ENCODE measurements at regions not wholly inside any gene's neighbourhood (a gene's known extent, or its start where the extent isn't known, plus 50 kb on each side); places are given as distances from the start of the nearest gene placed in this dataset.
"Not testable (repeated sequence)": the region's sequence is repeated elsewhere in the genome, so short reads cannot be mapped to it uniquely, and the experiment has no call there.

DNA sequence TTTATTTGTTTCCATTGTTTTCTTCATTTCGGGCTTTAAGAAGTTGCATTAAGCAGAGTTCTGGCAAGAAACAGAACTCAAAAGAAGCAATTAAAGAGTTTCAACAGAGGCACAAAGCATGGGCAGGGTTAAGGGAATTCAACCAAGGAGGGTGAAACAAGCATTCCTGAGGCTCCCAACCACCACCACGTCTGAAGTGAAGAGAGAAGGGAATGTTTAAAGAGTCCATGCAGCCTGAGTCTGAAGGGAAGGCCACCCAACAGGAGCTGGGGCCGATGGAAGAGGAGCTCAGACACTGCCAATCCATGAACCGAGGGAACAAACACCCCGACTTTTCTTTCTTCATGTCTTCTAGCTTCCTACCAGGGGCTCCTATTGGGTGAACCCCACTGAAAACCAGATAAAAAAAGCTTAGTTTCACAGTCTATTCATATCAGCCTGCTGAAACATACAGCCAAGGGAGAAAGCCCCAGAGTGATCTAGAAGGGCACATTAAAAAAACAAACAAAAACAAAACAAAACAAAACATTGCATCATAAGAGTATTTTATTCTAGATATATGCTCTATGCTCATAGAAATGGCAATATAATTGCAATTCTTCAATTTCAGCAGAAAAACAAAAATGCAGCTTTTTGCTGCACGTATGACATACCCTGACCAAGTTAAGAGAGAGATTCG, 592.1 kb downstream of the TTLL7 start:
- TF ChIP-seq, protein P1, sequence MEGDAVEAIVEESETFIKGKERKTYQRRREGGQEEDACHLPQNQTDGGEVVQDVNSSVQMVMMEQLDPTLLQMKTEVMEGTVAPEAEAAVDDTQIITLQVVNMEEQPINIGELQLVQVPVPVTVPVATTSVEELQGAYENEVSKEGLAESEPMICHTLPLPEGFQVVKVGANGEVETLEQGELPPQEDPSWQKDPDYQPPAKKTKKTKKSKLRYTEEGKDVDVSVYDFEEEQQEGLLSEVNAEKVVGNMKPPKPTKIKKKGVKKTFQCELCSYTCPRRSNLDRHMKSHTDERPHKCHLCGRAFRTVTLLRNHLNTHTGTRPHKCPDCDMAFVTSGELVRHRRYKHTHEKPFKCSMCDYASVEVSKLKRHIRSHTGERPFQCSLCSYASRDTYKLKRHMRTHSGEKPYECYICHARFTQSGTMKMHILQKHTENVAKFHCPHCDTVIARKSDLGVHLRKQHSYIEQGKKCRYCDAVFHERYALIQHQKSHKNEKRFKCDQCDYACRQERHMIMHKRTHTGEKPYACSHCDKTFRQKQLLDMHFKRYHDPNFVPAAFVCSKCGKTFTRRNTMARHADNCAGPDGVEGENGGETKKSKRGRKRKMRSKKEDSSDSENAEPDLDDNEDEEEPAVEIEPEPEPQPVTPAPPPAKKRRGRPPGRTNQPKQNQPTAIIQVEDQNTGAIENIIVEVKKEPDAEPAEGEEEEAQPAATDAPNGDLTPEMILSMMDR (IDR thresholded peaks at IDR 0.05): not testable (repeated sequence)
- not testable (repeated sequence) for TF ChIP-seq EZH2, EZH2phosphoT487 (IDR thresholded peaks at IDR 0.05)
